Activated CD8-positive, alpha-beta T cell treated with anti-CD3 and anti-CD28 coated beads, Interleukin-2, amount 10 ng/mL, durations not matched to agents 7 days and 5 days (primary cell): ENCODE measurements at regions not wholly inside any gene's neighbourhood (a gene's known extent, or its start where the extent isn't known, plus 50 kb on each side); places are given as distances from the start of the nearest gene placed in this dataset.

Experiments
- ATAC-seq: fragments of 150-1000 bp; cut with Tn5 transposase; one replicate; pipeline ENCODE4 v1.10.0; 2021; ENCODE audit warnings: moderate library complexity
- CTCF ChIA-PET: fragments of 350-600 bp; sonication (Branson Sonifier 250); formaldehyde crosslinking; loops from one replicate; lab custom pipeline; 2021; ENCODE audit warnings: antibody characterized with exemption; lab: Charles Lee
- POLR2A ChIA-PET: fragments of 350-600 bp; sonication (Branson Sonifier 250); formaldehyde crosslinking; loops from one replicate; lab custom pipeline; 2021; ENCODE audit warnings: antibody characterized with exemption; lab: Charles Lee
- DNase-seq: peaks from one replicate; pipeline ENCODE4 v3.0.0-alpha.2; 2020
- H3K27ac Mint-ChIP-seq: one replicate; pipeline ENCODE4 v1.8.0; 2021; ENCODE audit warnings: mild to moderate bottlenecking, mixed read lengths
- H3K27me3 Mint-ChIP-seq: one replicate; pipeline ENCODE4 v1.8.0; 2021; ENCODE audit warnings: low read depth, mixed read lengths
- H3K36me3 Mint-ChIP-seq: one replicate; pipeline ENCODE4 v1.8.0; 2021; ENCODE audit warnings: low read depth, mixed read lengths
- H3K4me1 Mint-ChIP-seq: one replicate; pipeline ENCODE4 v1.8.0; 2021; ENCODE audit warnings: low read depth, mixed read lengths
- H3K4me3 Mint-ChIP-seq: one replicate; pipeline ENCODE4 v1.8.0; 2021; ENCODE audit warnings: mild to moderate bottlenecking, mixed read lengths
- H3K9me3 Mint-ChIP-seq: one replicate; pipeline ENCODE4 v1.8.0; 2022; ENCODE audit warnings: mixed read lengths; ENCODE audit not compliant: insufficient read depth

GRCh38 chr10:111916011-111916410 is 267.6 kb downstream of the GPAM start:
- Mint-ChIP-seq H3K27me3 (peaks cover 2% of the 10 kb centered on the region), H3K4me1 (no peaks in the 10 kb centered on the region), H3K27ac (no peak overlapping the region), H3K9me3 (no peaks in the 10 kb centered on the region), H3K4me3 (no peak overlapping the region), H3K36me3 (no peaks in the 10 kb centered on the region)
- ChIA-PET CTCF (no interaction called here), POLR2A (no interaction called here)
- no peak for DNase-seq
- no peak for ATAC-seq

- Mint-ChIP-seq H3K27ac (no peak overlapping the region), H3K4me1 (no peaks in the 10 kb centered on the region), H3K9me3 (no peaks in the 10 kb centered on the region), H3K4me3 (no peak overlapping the region), H3K27me3 (no peaks in the 10 kb centered on the region), H3K36me3 (no peaks in the 10 kb centered on the region)
- ChIA-PET POLR2A (no interaction called here), CTCF (no interaction called here)
- ATAC-seq, result no peak
- DNase-seq, result no peak
Observed at GRCh38 chr10:111921821-111922220, 261.7 kb downstream of the GPAM start.

- ATAC-seq (no peak), DNase-seq (no peak)
- Mint-ChIP-seq H3K27ac (no peak overlapping the region), H3K9me3 (no peaks in the 10 kb centered on the region), H3K27me3 (no peaks in the 10 kb centered on the region), H3K36me3 (no peaks in the 10 kb centered on the region), H3K4me3 (no peak overlapping the region), H3K4me1 (no peaks in the 10 kb centered on the region)
- CTCF ChIA-PET, result no interaction called here
- POLR2A ChIA-PET, result no interaction called here
Observed at GRCh38 chr10:111923032-111923431, 260.5 kb downstream of the GPAM start.

GRCh38 chr10:111926286-111926685 is 257.3 kb downstream of the GPAM start:
- Mint-ChIP-seq H3K4me3 (no peak overlapping the region), H3K36me3 (no peaks in the 10 kb centered on the region), H3K27me3 (no peaks in the 10 kb centered on the region), H3K4me1 (no peaks in the 10 kb centered on the region), H3K27ac (no peak overlapping the region), H3K9me3 (no peaks in the 10 kb centered on the region)
- ATAC-seq (no peak), DNase-seq (no peak)
- ChIA-PET POLR2A (no interaction called here), CTCF (no interaction called here)

- H3K36me3 Mint-ChIP-seq, result no peaks in the 10 kb centered on the region
- ATAC-seq, result no peak
- ChIA-PET POLR2A (no interaction called here), CTCF (no interaction called here)
- H3K4me1 Mint-ChIP-seq, result no peaks in the 10 kb centered on the region
- no peak for DNase-seq
- H3K9me3 Mint-ChIP-seq, result no peaks in the 10 kb centered on the region
- no peaks in the 10 kb centered on the region for H3K27me3 Mint-ChIP-seq
- H3K4me3 Mint-ChIP-seq, result no peak overlapping the region
- H3K27ac Mint-ChIP-seq, result no peak overlapping the region
Observed at GRCh38 chr10:111933937-111934336, 249.6 kb downstream of the GPAM start.

GRCh38 chr10:111934931-111935330 is 248.6 kb downstream of the GPAM start:
- Mint-ChIP-seq H3K36me3 (no peaks in the 10 kb centered on the region), H3K27me3 (no peaks in the 10 kb centered on the region), H3K27ac (no peak overlapping the region), H3K9me3 (no peaks in the 10 kb centered on the region), H3K4me1 (no peaks in the 10 kb centered on the region), H3K4me3 (no peak overlapping the region)
- ChIA-PET CTCF (no interaction called here), POLR2A (no interaction called here)
- ATAC-seq (no peak), DNase-seq (no peak)

GRCh38 chr10:111936143-111936542 is 247.4 kb downstream of the GPAM start:
- no peaks in the 10 kb centered on the region for H3K4me1 Mint-ChIP-seq
- POLR2A ChIA-PET, result interaction anchor here (0.6 kb wide), 1 partner anchor 219 kb away, joined by 4 read pairs; no protein-coding TSS in a partner anchor
- H3K9me3 Mint-ChIP-seq, result no peaks in the 10 kb centered on the region
- H3K27ac Mint-ChIP-seq, result no peak overlapping the region
- DNase-seq (no peak), ATAC-seq (no peak)
- no peaks in the 10 kb centered on the region for H3K27me3 Mint-ChIP-seq
- CTCF ChIA-PET, result no interaction called here
- no peaks in the 10 kb centered on the region for H3K36me3 Mint-ChIP-seq
- no peak overlapping the region for H3K4me3 Mint-ChIP-seq

GRCh38 chr10:111944331-111944730 is 239.2 kb downstream of the GPAM start:
- no peaks in the 10 kb centered on the region for H3K4me1 Mint-ChIP-seq
- POLR2A ChIA-PET, result no interaction called here
- no peak overlapping the region for H3K27ac Mint-ChIP-seq
- ATAC-seq, result no peak
- H3K36me3 Mint-ChIP-seq, result no peaks in the 10 kb centered on the region
- CTCF ChIA-PET, result no interaction called here
- no peak for DNase-seq
- H3K4me3 Mint-ChIP-seq, result no peak overlapping the region
- H3K27me3 Mint-ChIP-seq, result no peaks in the 10 kb centered on the region
- H3K9me3 Mint-ChIP-seq, result no peaks in the 10 kb centered on the region

- Mint-ChIP-seq H3K9me3 (no peaks in the 10 kb centered on the region), H3K36me3 (no peaks in the 10 kb centered on the region), H3K27me3 (no peaks in the 10 kb centered on the region), H3K27ac (no peak overlapping the region), H3K4me3 (no peak overlapping the region), H3K4me1 (no peaks in the 10 kb centered on the region)
- no peak for ATAC-seq
- ChIA-PET CTCF (no interaction called here), POLR2A (interaction anchor here (0.6 kb wide), 1 partner anchor 244 kb away, joined by 4 read pairs; no protein-coding TSS in a partner anchor)
- no peak for DNase-seq
Observed at GRCh38 chr10:111953949-111954348, 229.6 kb downstream of the GPAM start.

GRCh38 chr10:111954386-111954785 is 229.2 kb downstream of the GPAM start:
- Mint-ChIP-seq H3K36me3 (no peaks in the 10 kb centered on the region), H3K4me1 (no peaks in the 10 kb centered on the region), H3K4me3 (no peak overlapping the region), H3K9me3 (no peaks in the 10 kb centered on the region), H3K27ac (no peak overlapping the region), H3K27me3 (no peaks in the 10 kb centered on the region)
- no peak for ATAC-seq
- ChIA-PET POLR2A (interaction anchor here (0.6 kb wide), 1 partner anchor 244 kb away, joined by 4 read pairs; no protein-coding TSS in a partner anchor), CTCF (no interaction called here)
- DNase-seq, result no peak

GRCh38 chr10:111956841-111957240 is 226.7 kb downstream of the GPAM start:
- H3K9me3 Mint-ChIP-seq, result no peaks in the 10 kb centered on the region
- H3K4me1 Mint-ChIP-seq, result no peaks in the 10 kb centered on the region
- no peaks in the 10 kb centered on the region for H3K27me3 Mint-ChIP-seq
- H3K36me3 Mint-ChIP-seq, result no peaks in the 10 kb centered on the region
- H3K4me3 Mint-ChIP-seq, result no peak overlapping the region
- ATAC-seq (no peak), DNase-seq (no peak)
- H3K27ac Mint-ChIP-seq, result no peak overlapping the region
- CTCF ChIA-PET, result no interaction called here
- POLR2A ChIA-PET, result no interaction called here

- ChIA-PET CTCF (interaction anchor here (0.6 kb wide), 1 partner anchor 85 kb away, joined by 3 read pairs; no protein-coding TSS in a partner anchor), POLR2A (no interaction called here)
- Mint-ChIP-seq H3K27me3 (no peaks in the 10 kb centered on the region), H3K27ac (no peak overlapping the region), H3K9me3 (no peaks in the 10 kb centered on the region), H3K36me3 (no peaks in the 10 kb centered on the region), H3K4me1 (no peaks in the 10 kb centered on the region), H3K4me3 (no peak overlapping the region)
- ATAC-seq (no peak), DNase-seq (no peak)
Observed at GRCh38 chr10:111962951-111963350, 220.6 kb downstream of the GPAM start.

- H3K9me3 Mint-ChIP-seq, result no peaks in the 10 kb centered on the region
- CTCF ChIA-PET, result no interaction called here
- ATAC-seq (no peak), DNase-seq (no peak)
- POLR2A ChIA-PET, result no interaction called here
- no peak overlapping the region for H3K27ac Mint-ChIP-seq
- no peaks in the 10 kb centered on the region for H3K4me1 Mint-ChIP-seq
- H3K36me3 Mint-ChIP-seq, result no peaks in the 10 kb centered on the region
- H3K27me3 Mint-ChIP-seq, result no peaks in the 10 kb centered on the region
- no peak overlapping the region for H3K4me3 Mint-ChIP-seq
Observed at GRCh38 chr10:111967116-111967515, 216.4 kb downstream of the GPAM start.
